Middle frontal gyrus (tissue), 1 donor: ENCODE measurements at regions not wholly inside any gene's neighbourhood (a gene's known extent, or its start where the extent isn't known, plus 50 kb on each side); places are given as distances from the start of the nearest gene placed in this dataset.

Experiments
- DNase-seq: peaks from one replicate; pipeline ENCODE4 v3.0.0-alpha.2; 2015; ENCODE audit warnings: low spot score; ENCODE audit errors: extremely low spot score

DNA sequence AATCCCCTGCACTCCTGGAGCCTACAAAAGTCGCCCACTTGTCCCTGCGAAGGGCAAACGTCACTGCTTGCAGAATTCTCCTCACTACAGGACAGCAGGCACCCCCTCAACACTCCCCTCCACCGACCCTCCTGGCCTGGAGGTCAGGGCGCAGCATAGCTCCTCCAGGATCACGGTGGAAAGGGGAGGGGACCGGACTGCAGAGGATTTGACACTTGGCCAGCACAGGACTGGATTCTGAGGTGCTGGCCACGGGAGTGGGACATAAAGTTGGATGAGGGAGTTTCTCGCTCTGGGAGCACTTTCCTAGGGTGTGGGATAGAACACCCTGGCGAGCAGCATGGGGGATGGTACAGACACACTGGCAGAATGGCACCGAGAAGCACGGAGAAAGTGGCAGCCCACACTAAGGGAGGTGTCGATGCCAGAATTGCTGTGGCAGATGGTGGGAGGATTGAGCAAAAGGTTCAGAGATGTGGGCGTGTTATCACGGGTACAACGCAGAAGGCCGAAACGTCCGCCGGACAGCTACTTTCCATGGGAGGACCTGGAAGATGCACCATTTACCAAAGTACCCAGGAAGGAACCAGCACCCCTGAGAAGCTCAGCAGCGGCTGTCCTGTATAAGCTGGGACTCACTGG lies 51.4 kb upstream of the DIO3 start:
- DNase-seq, result no peak

DNA sequence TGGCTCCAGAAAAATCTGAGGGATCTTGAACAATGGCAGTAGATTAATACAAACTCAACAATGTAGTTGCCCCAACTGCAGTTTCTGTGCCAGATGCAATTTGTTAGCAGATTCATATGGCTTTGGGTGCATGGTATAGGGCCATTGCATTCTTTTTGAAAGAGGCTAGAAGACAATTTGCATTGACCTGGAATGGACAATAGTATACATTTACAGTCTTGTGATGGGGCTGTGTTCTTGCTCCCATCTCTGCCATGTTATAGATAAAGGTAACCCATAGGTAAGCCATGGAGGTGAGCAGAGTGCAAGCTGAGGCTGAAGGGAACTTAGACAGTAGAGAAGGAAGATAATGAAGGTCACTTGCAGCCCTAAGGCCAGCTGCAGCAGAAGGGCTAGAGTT lies 50.1 kb upstream of the DIO3 start:
- DNase-seq, result no peak
